Thoracic aorta (tissue), 2 donors: ENCODE measurements at regions not wholly inside any gene's neighbourhood (a gene's known extent, or its start where the extent isn't known, plus 50 kb on each side); places are given as distances from the start of the nearest gene placed in this dataset.

Source experiments
- ATAC-seq: fragments of 150-250 bp; one replicate; pipeline ENCODE4 v1.8.0; 2017; ENCODE audit warnings: low read depth; ENCODE audit not compliant: insufficient number of reproducible peaks, low FRiP score
- DNase-seq: peaks from one replicate; pipeline ENCODE4 v3.0.0-alpha.2; 2020; ENCODE audit warnings: low spot score
- H3K27ac ChIP-seq, 2 donors: fragments of 200-600 bp; sonication (generic); 1 replicate in 1 of 2; 2 replicates in 1 of 2; pipeline ENCODE4 v1.5.1; 2016; ENCODE audit warnings: mild to moderate bottlenecking in 2 of 2, moderate library complexity in 2 of 2
- H3K27me3 ChIP-seq: fragments of 200-600 bp; sonication (generic); replicated peaks from 2 replicates; pipeline ENCODE4 v1.6.0; 2016; ENCODE audit warnings: mild to moderate bottlenecking; ENCODE audit not compliant: insufficient read depth
- H3K36me3 ChIP-seq: fragments of 200-600 bp; sonication (generic); one replicate; pipeline ENCODE4 v1.5.1; 2016
- H3K4me1 ChIP-seq, 2 donors: fragments of 200-600 bp; sonication (generic); 1 replicate in 1 of 2; 2 replicates in 1 of 2; pipeline versions ENCODE4 v1.5.1 to v1.6.0; 2016; ENCODE audit warnings: low read depth in 2 of 2, mild to moderate bottlenecking in 1 of 2; ENCODE audit not compliant: control insufficient read depth in 1 of 2
- H3K4me3 ChIP-seq: fragments of 200-600 bp; sonication (generic); 2 replicates; pipeline ENCODE4 v1.5.1; 2016; ENCODE audit warnings: mild to moderate bottlenecking
- H3K9me3 ChIP-seq: fragments of 200-600 bp; sonication (generic); 2 replicates; pipeline ENCODE4 v1.5.1; 2016
- CTCF ChIP-seq: fragments of 200-600 bp; sonication (generic); IDR thresholded peaks from one replicate; pipeline ENCODE4 v1.5.1; 2019; ENCODE audit warnings: antibody characterized with exemption

DNA sequence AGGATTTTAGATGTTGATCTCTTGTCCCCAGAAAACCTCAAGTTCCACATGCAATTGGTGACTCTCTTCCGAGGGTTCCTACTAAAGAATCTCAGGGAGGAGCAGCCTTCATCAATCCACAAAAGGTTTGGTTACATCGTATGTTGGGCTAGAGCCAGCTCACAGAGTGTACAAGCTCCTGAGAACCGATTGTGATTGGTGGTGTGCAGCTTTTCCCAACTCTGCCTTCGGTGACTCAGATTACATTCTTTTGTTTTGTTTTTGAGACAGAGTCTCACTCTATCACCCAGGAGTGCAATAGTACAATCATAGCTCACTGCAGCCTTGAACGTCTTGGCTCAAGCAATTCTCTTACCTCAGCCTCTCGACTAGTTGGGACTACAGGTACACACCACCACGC, 172.4 kb downstream of the PMP22 start:
- Histone ChIP-seq H3K36me3 (no peaks in the 10 kb centered on the region), H3K27ac (no peak overlapping the region), H3K4me3 (no peak overlapping the region), H3K4me1 (no peaks in the 10 kb centered on the region), H3K27me3 (no peaks in the 10 kb centered on the region), H3K9me3 (no peaks in the 10 kb centered on the region)
- no peak for TF ChIP-seq CTCF
- ATAC-seq (no peak), DNase-seq (no peak)

DNA sequence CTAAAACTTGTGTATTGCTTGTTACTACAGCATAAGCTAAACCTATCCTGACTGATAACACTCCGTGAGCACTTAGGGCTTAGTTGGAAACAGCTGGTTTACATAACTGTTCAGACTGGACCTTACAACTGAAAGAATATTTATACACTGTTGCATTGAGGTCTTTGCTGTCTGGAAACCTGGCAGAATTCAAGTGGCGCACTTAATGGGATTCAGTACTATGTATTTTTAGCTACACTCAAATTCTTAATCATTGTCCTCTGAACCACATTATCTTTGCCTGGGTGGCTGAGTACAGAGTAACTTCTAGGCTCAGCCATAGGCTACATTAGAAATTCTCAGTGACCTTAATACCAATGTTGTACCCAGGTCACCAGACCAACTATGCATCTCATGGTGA, 172.9 kb downstream of the PMP22 start:
- DNase-seq = no peak
- H3K36me3 ChIP-seq = no peaks in the 10 kb centered on the region
- ATAC-seq = no peak

DNA sequence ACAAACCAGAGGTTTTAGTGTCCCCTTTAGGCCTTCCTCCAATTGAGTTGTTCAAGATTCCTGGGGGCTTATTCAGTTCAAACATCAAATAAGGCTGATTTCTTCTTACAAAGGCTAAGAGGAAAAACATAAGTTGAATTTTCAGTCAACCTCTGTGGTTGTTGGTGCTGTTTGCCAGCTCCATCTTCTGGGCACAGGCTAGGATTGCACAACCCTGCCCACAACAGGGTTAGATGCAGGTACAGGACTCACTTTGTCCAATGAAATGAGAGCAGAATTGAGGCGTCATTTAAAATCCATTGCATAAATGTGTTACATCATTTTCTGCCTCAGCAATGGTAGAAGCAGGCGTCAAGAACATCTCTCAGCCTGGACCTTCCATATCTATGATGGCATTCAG, 173.3 kb downstream of the PMP22 start:
- H3K9me3 ChIP-seq = no peaks in the 10 kb centered on the region
- ATAC-seq (no peak), DNase-seq (no peak)
- no peak for TF ChIP-seq CTCF
- H3K4me1 ChIP-seq = no peaks in the 10 kb centered on the region
- H3K27me3 ChIP-seq = no peaks in the 10 kb centered on the region
- H3K36me3 ChIP-seq = no peaks in the 10 kb centered on the region
- no peak overlapping the region for H3K4me3 ChIP-seq
- H3K27ac ChIP-seq = no peak overlapping the region

More for the DNA sequence above, 172.9 kb downstream of the PMP22 start:
- TF ChIP-seq CTCF = no peak
- Histone ChIP-seq H3K4me1 (no peaks in the 10 kb centered on the region), H3K4me3 (no peak overlapping the region), H3K27me3 (no peaks in the 10 kb centered on the region), H3K27ac (no peak overlapping the region), H3K9me3 (no peaks in the 10 kb centered on the region)

- DNase-seq (no peak), ATAC-seq (no peak)
- Histone ChIP-seq H3K9me3 (no peaks in the 10 kb centered on the region), H3K27me3 (no peaks in the 10 kb centered on the region), H3K4me3 (no peak overlapping the region), H3K4me1 (no peaks in the 10 kb centered on the region), H3K27ac (no peak overlapping the region), H3K36me3 (no peaks in the 10 kb centered on the region)
- TF ChIP-seq CTCF = no peak
Measured at GRCh38 chr17:15090533-15090932, 174.6 kb downstream of the PMP22 start.

- no peak for TF ChIP-seq CTCF
- H3K9me3 ChIP-seq = no peaks in the 10 kb centered on the region
- H3K27ac ChIP-seq = no peak overlapping the region
- no peaks in the 10 kb centered on the region for H3K27me3 ChIP-seq
- H3K36me3 ChIP-seq = no peaks in the 10 kb centered on the region
- no peak overlapping the region for H3K4me3 ChIP-seq
- ATAC-seq (no peak), DNase-seq (no peak)
- H3K4me1 ChIP-seq = no peaks in the 10 kb centered on the region
Measured at GRCh38 chr17:15087946-15088345, 177.2 kb downstream of the PMP22 start.
